ENCODE measurements at regions not wholly inside any gene's neighbourhood (a gene's known extent, or its start where the extent isn't known, plus 50 kb on each side); places are given as distances from the start of the nearest gene placed in this dataset.

DNA sequence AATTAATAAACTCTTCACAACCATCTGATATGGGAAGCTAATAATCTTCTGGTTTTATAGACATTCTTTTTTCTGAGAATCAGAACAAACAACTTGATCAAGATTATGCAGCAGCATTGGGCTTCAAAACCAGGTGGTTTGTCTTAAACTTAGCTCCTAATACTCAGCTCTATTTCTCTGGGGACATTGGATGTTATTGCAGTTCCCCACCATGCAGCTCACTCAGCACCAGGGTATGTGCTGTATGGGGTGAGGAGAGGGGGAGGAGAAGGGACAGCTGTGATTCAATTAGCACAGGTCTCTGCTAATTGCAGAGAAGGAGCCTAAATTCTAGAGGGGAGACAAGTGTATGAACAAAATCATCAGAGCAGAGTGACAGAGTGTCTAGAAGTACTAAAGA lies 210.7 kb upstream of the TNC start:
- Histone ChIP-seq H3K4me2 (ENCODE audit: low read depth, low read length, poor library complexity, severe bottlenecking) (no peak overlapping the region), H3K9ac (ENCODE audit: low read length) (no peak overlapping the region), H3K27me3 (ENCODE audit: low read length) (no peaks in the 10 kb centered on the region), H3K4me3 (ENCODE audit: insufficient read depth, low read length, poor library complexity, severe bottlenecking) (no peak overlapping the region), H3K9me3 (ENCODE audit: insufficient read depth, low read length) (no peaks in the 10 kb centered on the region), H3K36me3 (ENCODE audit: low read length) (no peaks in the 10 kb centered on the region), H4K20me1 (ENCODE audit: low read depth, low read length) (no peaks in the 10 kb centered on the region), H3F3A (ENCODE audit: insufficient read depth) (no peaks in the 10 kb centered on the region), H3K79me2 (ENCODE audit: insufficient read depth, low read length) (no peaks in the 10 kb centered on the region), H2AFZ (ENCODE audit: low read depth, low read length, severe bottlenecking) (no peak overlapping the region), H3K9me2 (replicated peaks; ENCODE audit: insufficient read depth, low read length) (no peaks in the 10 kb centered on the region), H3K27ac (ENCODE audit: low read depth, low read length) (no peak overlapping the region)
- no peak for TF ChIP-seq EZH2phosphoT487 (conservative IDR thresholded peaks at IDR 0.05; ENCODE audit: low read length)
- TF ChIP-seq, protein P1, sequence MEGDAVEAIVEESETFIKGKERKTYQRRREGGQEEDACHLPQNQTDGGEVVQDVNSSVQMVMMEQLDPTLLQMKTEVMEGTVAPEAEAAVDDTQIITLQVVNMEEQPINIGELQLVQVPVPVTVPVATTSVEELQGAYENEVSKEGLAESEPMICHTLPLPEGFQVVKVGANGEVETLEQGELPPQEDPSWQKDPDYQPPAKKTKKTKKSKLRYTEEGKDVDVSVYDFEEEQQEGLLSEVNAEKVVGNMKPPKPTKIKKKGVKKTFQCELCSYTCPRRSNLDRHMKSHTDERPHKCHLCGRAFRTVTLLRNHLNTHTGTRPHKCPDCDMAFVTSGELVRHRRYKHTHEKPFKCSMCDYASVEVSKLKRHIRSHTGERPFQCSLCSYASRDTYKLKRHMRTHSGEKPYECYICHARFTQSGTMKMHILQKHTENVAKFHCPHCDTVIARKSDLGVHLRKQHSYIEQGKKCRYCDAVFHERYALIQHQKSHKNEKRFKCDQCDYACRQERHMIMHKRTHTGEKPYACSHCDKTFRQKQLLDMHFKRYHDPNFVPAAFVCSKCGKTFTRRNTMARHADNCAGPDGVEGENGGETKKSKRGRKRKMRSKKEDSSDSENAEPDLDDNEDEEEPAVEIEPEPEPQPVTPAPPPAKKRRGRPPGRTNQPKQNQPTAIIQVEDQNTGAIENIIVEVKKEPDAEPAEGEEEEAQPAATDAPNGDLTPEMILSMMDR (IDR thresholded peaks at IDR 0.05; ENCODE audit: insufficient read depth, low read length, poor library complexity, severe bottlenecking) = no peak

- H3K27me3 ChIP-seq (ENCODE audit: low read length) = no peaks in the 10 kb centered on the region
- H3K27ac ChIP-seq (ENCODE audit: low read depth, low read length) = no peak overlapping the region
- no peaks in the 10 kb centered on the region for H3F3A ChIP-seq (ENCODE audit: insufficient read depth)
- H3K4me2 ChIP-seq (ENCODE audit: low read depth, low read length, poor library complexity, severe bottlenecking) = no peak overlapping the region
- no peak overlapping the region for H3K9ac ChIP-seq (ENCODE audit: low read length)
- no peaks in the 10 kb centered on the region for H3K79me2 ChIP-seq (ENCODE audit: insufficient read depth, low read length)
- no peak overlapping the region for H3K4me3 ChIP-seq (ENCODE audit: insufficient read depth, low read length, poor library complexity, severe bottlenecking)
- TF ChIP-seq, protein P1 (IDR thresholded peaks at IDR 0.05; ENCODE audit: insufficient read depth, low read length, poor library complexity, severe bottlenecking) = no peak
- no peak for TF ChIP-seq EZH2phosphoT487 (conservative IDR thresholded peaks at IDR 0.05; ENCODE audit: low read length)
- no peaks in the 10 kb centered on the region for H4K20me1 ChIP-seq (ENCODE audit: low read depth, low read length)
- H3K36me3 ChIP-seq (ENCODE audit: low read length) = no peaks in the 10 kb centered on the region
- H3K9me2 ChIP-seq (replicated peaks; ENCODE audit: insufficient read depth, low read length) = no peaks in the 10 kb centered on the region
- no peaks in the 10 kb centered on the region for H3K9me3 ChIP-seq (ENCODE audit: insufficient read depth, low read length)
- H2AFZ ChIP-seq (ENCODE audit: low read depth, low read length, severe bottlenecking) = no peak overlapping the region
Observed at GRCh38 chr9:115333277-115334070, 215.5 kb upstream of the TNC start.

- TF ChIP-seq, protein P1 (IDR thresholded peaks at IDR 0.05; ENCODE audit: insufficient read depth, low read length, poor library complexity, severe bottlenecking) = no peak
- no peak for TF ChIP-seq EZH2phosphoT487 (conservative IDR thresholded peaks at IDR 0.05; ENCODE audit: low read length)
- Histone ChIP-seq H3K9me2 (replicated peaks; ENCODE audit: insufficient read depth, low read length) (no peaks in the 10 kb centered on the region), H3F3A (ENCODE audit: insufficient read depth) (no peaks in the 10 kb centered on the region)
Observed at GRCh38 chr9:115335439-115335838, 217.5 kb upstream of the TNC start.

More at GRCh38 chr9:115335439-115335838, 217.5 kb upstream of the TNC start:
- Histone ChIP-seq H3K79me2 (ENCODE audit: insufficient read depth, low read length) (no peaks in the 10 kb centered on the region), H3K4me2 (ENCODE audit: low read depth, low read length, poor library complexity, severe bottlenecking) (no peak overlapping the region), H3K36me3 (ENCODE audit: low read length) (no peaks in the 10 kb centered on the region), H3K9ac (ENCODE audit: low read length) (no peak overlapping the region), H3K27ac (ENCODE audit: low read depth, low read length) (no peak overlapping the region), H3K4me3 (ENCODE audit: insufficient read depth, low read length, poor library complexity, severe bottlenecking) (no peak overlapping the region), H3K27me3 (ENCODE audit: low read length) (no peaks in the 10 kb centered on the region), H3K9me3 (ENCODE audit: insufficient read depth, low read length) (no peaks in the 10 kb centered on the region), H4K20me1 (ENCODE audit: low read depth, low read length) (no peaks in the 10 kb centered on the region), H2AFZ (ENCODE audit: low read depth, low read length, severe bottlenecking) (no peak overlapping the region)
